Ascending aorta (tissue), 2 donors: ENCODE measurements at regions not wholly inside any gene's neighbourhood (a gene's known extent, or its start where the extent isn't known, plus 50 kb on each side); places are given as distances from the start of the nearest gene placed in this dataset.

Experiments used
- DNase-seq, 2 donors: peaks; one replicate each; pipeline ENCODE4 v3.0.0-alpha.2; 2019; ENCODE audit warnings: low spot score in 2 of 2
- H3K27ac ChIP-seq, 2 donors: fragments of 200-600 bp; sonication (generic); one replicate each; pipeline ENCODE4 v1.5.1; 2016 to 2017; ENCODE audit warnings: mild to moderate bottlenecking in 1 of 2
- H3K27me3 ChIP-seq: fragments of 200-600 bp; sonication (generic); one replicate; pipeline ENCODE4 v1.5.1; 2017
- H3K36me3 ChIP-seq, 2 donors: fragments of 200-600 bp; sonication (generic); one replicate each; pipeline ENCODE4 v1.5.1; 2016
- H3K4me1 ChIP-seq, 2 donors: fragments of 200-600 bp; sonication (generic); one replicate each; pipeline ENCODE4 v1.5.1; 2016 to 2017; ENCODE audit warnings: mild to moderate bottlenecking in 1 of 2
- H3K4me3 ChIP-seq, 2 donors: fragments of 200-600 bp; sonication (generic); one replicate each; pipeline ENCODE4 v1.5.1; 2016 to 2017; ENCODE audit warnings: mild to moderate bottlenecking in 1 of 2
- H3K9me3 ChIP-seq, 2 donors: fragments of 200-600 bp; sonication (generic); one replicate each; pipeline ENCODE4 v1.5.1; 2016
- CTCF ChIP-seq, 3 experiments: fragments of 200-600 bp in 2 of 3; fragments of 450-650 bp in 1 of 3; sonication (generic) in 2 of 3; IDR thresholded peaks; one replicate each; pipeline ENCODE4 v1.5.1; 2016 to 2019; ENCODE audit warnings: antibody characterized with exemption in 3 of 3, mild to moderate bottlenecking in 1 of 3, moderate library complexity in 1 of 3
- intact Hi-C: fragments of 100-400 bp; cut with DNase I; formaldehyde crosslinking; loops from one replicate; pipeline ENCODE4 v1.15.1; 2023

GRCh38 chr9:106467113-106467864, 395.7 kb upstream of the ZNF462 start:
- Histone ChIP-seq H3K27ac (no peak overlapping the region), H3K27me3 (no peaks in the 10 kb centered on the region), H3K4me3 (no peak overlapping the region), H3K4me1 (no peaks in the 10 kb centered on the region), H3K36me3 (no peaks in the 10 kb centered on the region), H3K9me3 (no peaks in the 10 kb centered on the region)
- no peak for DNase-seq
- TF ChIP-seq CTCF (IDR thresholded peaks at IDR 0.05), result no peak
- intact Hi-C loops, result no loop called here

DNA sequence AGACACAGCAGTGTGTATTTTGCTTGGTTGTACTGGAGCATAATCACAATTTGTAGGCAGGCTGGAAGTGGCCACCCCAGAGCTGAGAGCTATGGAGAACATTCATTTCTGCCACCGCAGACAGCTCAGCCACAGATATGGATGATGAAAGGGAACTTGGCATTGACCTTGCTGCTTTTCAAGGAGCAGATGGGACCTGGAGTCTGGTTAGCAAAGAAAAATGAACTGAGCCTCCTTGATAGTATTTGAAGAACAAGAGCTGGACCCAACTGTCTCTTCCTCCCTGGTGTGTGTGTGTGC, 395.2 kb upstream of the ZNF462 start:
- Histone ChIP-seq H3K36me3 (no peaks in the 10 kb centered on the region), H3K4me1 (no peaks in the 10 kb centered on the region), H3K27ac (no peak overlapping the region), H3K4me3 (no peak overlapping the region), H3K27me3 (no peaks in the 10 kb centered on the region), H3K9me3 (no peaks in the 10 kb centered on the region)
- DNase-seq, result no peak
- intact Hi-C loops, result no loop called here
- no peak for TF ChIP-seq CTCF (IDR thresholded peaks at IDR 0.05)

- intact Hi-C loops, result no loop called here
- H3K4me3 ChIP-seq, result no peak overlapping the region
- no peak for DNase-seq
These were observed 394.5 kb upstream of the ZNF462 start for GRCh38 chr9:106468431-106468830.

GRCh38 chr9:106478312-106478711, 384.7 kb upstream of the ZNF462 start:
- Histone ChIP-seq H3K36me3 (no peaks in the 10 kb centered on the region), H3K4me1 (no peaks in the 10 kb centered on the region), H3K9me3 (peaks cover 0 to 5% of the 10 kb centered on the region in 2 donors), H3K4me3 (no peak overlapping the region), H3K27ac (no peak overlapping the region), H3K27me3 (no peaks in the 10 kb centered on the region)
- TF ChIP-seq CTCF (IDR thresholded peaks at IDR 0.05), result no peak
- intact Hi-C loops, result no loop called here
- DNase-seq, result no peak

More at GRCh38 chr9:106468431-106468830, 394.5 kb upstream of the ZNF462 start:
- H3K27me3 ChIP-seq, result no peaks in the 10 kb centered on the region
- H3K9me3 ChIP-seq, result no peaks in the 10 kb centered on the region
- H3K27ac ChIP-seq, result no peak overlapping the region
- TF ChIP-seq CTCF (IDR thresholded peaks at IDR 0.05), result no peak
- no peaks in the 10 kb centered on the region for H3K36me3 ChIP-seq
- H3K4me1 ChIP-seq, result no peaks in the 10 kb centered on the region

DNA sequence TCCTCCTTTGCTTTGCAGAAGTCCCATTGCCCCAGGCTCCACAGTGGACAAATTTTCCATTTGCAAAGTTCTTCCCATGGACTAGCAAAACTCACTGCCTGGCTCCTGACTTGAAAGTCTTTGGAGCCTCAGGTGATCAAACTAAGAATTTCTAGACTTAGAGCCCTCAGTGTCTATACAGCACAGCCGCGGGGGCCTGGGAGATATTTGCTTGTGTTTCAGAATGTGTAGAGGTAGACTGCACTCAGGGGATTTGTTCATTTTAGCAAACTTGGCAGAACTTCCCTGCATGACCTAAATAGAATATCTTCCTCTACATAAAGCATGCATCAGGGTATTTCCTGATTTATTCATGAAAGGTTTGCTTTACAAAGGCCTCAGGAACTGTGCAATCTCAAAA, 384.2 kb upstream of the ZNF462 start:
- Histone ChIP-seq H3K4me3 (no peak overlapping the region), H3K27me3 (no peaks in the 10 kb centered on the region), H3K27ac (no peak overlapping the region), H3K4me1 (no peaks in the 10 kb centered on the region), H3K36me3 (no peaks in the 10 kb centered on the region), H3K9me3 (peaks cover 0 to 5% of the 10 kb centered on the region in 2 donors)
- DNase-seq, result no peak
- intact Hi-C loops, result no loop called here
- TF ChIP-seq CTCF (IDR thresholded peaks at IDR 0.05), result no peak

- H3K27ac ChIP-seq, result no peak overlapping the region
- H3K27me3 ChIP-seq, result no peaks in the 10 kb centered on the region
- H3K36me3 ChIP-seq, result no peaks in the 10 kb centered on the region
- intact Hi-C loops, result no loop called here
- peaks cover 0 to 2% of the 10 kb centered on the region in 2 donors for H3K9me3 ChIP-seq
- no peak for TF ChIP-seq CTCF (IDR thresholded peaks at IDR 0.05)
- no peak overlapping the region for H3K4me3 ChIP-seq
- H3K4me1 ChIP-seq, result no peaks in the 10 kb centered on the region
- DNase-seq, result no peak
These were observed 383.3 kb upstream of the ZNF462 start for GRCh38 chr9:106479679-106480078.
